Hepatocyte (in vitro differentiated cells): ENCODE measurements at regions not wholly inside any gene's neighbourhood (a gene's known extent, or its start where the extent isn't known, plus 50 kb on each side); places are given as distances from the start of the nearest gene placed in this dataset.

Experiments
- DNase-seq: peaks from one replicate; pipeline ENCODE4 v3.0.0-alpha.2; 2016; ENCODE audit warnings: low spot score
- H2AFZ ChIP-seq: fragments of 200-600 bp; sonication (generic); 2 replicates; pipeline ENCODE4 v1.6.0; 2016; ENCODE audit warnings: antibody characterized with exemption, mild to moderate bottlenecking
- H3K27ac ChIP-seq: fragments of 200-600 bp; sonication (generic); 2 replicates; pipeline ENCODE4 v1.5.1; 2016; ENCODE audit warnings: mild to moderate bottlenecking
- H3K27me3 ChIP-seq: fragments of 200-600 bp; sonication (generic); 2 replicates; pipeline ENCODE4 v1.6.1; 2016
- H3K36me3 ChIP-seq: fragments of 200-600 bp; sonication (generic); replicated peaks from 2 replicates; pipeline ENCODE4 v1.5.1; 2016; ENCODE audit warnings: low read depth; ENCODE audit not compliant: insufficient read depth
- H3K4me1 ChIP-seq: fragments of 200-600 bp; sonication (generic); 2 replicates; pipeline ENCODE4 v1.5.1; 2016; ENCODE audit warnings: mild to moderate bottlenecking, moderate library complexity; ENCODE audit not compliant: insufficient read depth
- H3K4me2 ChIP-seq: fragments of 200-600 bp; sonication (generic); 2 replicates; pipeline ENCODE4 v1.6.0; 2016
- H3K4me3 ChIP-seq: fragments of 200-600 bp; sonication (generic); 2 replicates; pipeline ENCODE4 v1.5.1; 2016; ENCODE audit warnings: mild to moderate bottlenecking
- H3K79me2 ChIP-seq: fragments of 200-600 bp; sonication (generic); 2 replicates; pipeline ENCODE4 v1.6.0; 2017; ENCODE audit warnings: mild to moderate bottlenecking
- H3K9me2 ChIP-seq: fragments of 200-600 bp; sonication (generic); replicated peaks from 2 replicates; pipeline ENCODE4 v1.6.0; 2017; ENCODE audit warnings: mild to moderate bottlenecking; ENCODE audit not compliant: insufficient read depth
- H3K9me3 ChIP-seq: fragments of 200-600 bp; sonication (generic); 2 replicates; pipeline ENCODE4 v1.5.1; 2016; ENCODE audit warnings: low read depth, mild to moderate bottlenecking
- H4K20me1 ChIP-seq: fragments of 200-600 bp; sonication (generic); 2 replicates; pipeline ENCODE4 v1.6.0; 2016; ENCODE audit warnings: mild to moderate bottlenecking; ENCODE audit not compliant: insufficient read depth, poor library complexity, severe bottlenecking
- EZH2 ChIP-seq: fragments of 200-600 bp; sonication (generic); IDR thresholded peaks from 2 replicates; pipeline ENCODE4 v1.6.1; 2016; ENCODE audit warnings: antibody characterized with exemption, mild to moderate bottlenecking, borderline replicate concordance
- EZH2phosphoT487 ChIP-seq: fragments of 200-600 bp; sonication (generic); IDR thresholded peaks from one replicate; pipeline ENCODE4 v1.6.1; 2018; ENCODE audit warnings: antibody characterized with exemption, mild to moderate bottlenecking, low read depth, moderate library complexity; ENCODE audit not compliant: unreplicated experiment, severe bottlenecking
- WGBS: methylation state at CpG from one replicate; pipeline ENCODE4 v1.1.6; 2016; ENCODE audit warnings: low lambda C conversion rate; ENCODE audit errors: missing lambda C conversion rate; 5-methylcytosine and 5-hydroxymethylcytosine counted together
- TF ChIP-seq, protein P1 (sequence below): fragments of 200-600 bp; sonication (generic); IDR thresholded peaks from 2 replicates; pipeline ENCODE4 v1.5.1; 2016; ENCODE audit warnings: antibody characterized with exemption, mild to moderate bottlenecking; ENCODE audit not compliant: poor library complexity

DNA sequence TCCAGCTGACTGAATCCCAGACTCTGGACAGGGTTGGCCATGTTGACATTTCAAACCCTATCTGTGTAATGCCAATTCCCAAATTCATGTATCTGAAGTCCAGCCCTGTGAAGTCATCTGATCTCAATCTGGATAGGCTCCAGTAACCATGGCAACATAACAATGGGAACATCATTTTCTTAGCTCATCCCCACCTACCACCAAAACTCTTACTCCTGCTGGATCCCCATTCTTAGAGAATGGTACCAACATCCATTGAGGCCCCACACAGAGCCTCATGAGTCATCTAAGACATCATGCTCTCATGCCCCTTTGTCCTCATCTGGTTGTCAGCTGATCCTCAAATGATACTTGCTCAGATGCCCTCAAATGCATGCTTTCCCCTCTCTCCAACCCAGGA lies 58.9 kb upstream of the TEX51 start:
- Histone ChIP-seq H3K9me3 (no peaks in the 10 kb centered on the region), H3K27me3 (no peaks in the 10 kb centered on the region), H3K4me1 (no peaks in the 10 kb centered on the region), H2AFZ (no peak overlapping the region), H3K36me3 (no peaks in the 10 kb centered on the region), H3K27ac (no peak overlapping the region), H3K4me2 (no peak overlapping the region), H3K79me2 (no peaks in the 10 kb centered on the region), H4K20me1 (no peaks in the 10 kb centered on the region), H3K4me3 (no peak overlapping the region), H3K9me2 (no peaks in the 10 kb centered on the region)
- no peak for DNase-seq
- TF ChIP-seq EZH2phosphoT487 (no peak), EZH2 (no peak)
- TF ChIP-seq, protein P1, sequence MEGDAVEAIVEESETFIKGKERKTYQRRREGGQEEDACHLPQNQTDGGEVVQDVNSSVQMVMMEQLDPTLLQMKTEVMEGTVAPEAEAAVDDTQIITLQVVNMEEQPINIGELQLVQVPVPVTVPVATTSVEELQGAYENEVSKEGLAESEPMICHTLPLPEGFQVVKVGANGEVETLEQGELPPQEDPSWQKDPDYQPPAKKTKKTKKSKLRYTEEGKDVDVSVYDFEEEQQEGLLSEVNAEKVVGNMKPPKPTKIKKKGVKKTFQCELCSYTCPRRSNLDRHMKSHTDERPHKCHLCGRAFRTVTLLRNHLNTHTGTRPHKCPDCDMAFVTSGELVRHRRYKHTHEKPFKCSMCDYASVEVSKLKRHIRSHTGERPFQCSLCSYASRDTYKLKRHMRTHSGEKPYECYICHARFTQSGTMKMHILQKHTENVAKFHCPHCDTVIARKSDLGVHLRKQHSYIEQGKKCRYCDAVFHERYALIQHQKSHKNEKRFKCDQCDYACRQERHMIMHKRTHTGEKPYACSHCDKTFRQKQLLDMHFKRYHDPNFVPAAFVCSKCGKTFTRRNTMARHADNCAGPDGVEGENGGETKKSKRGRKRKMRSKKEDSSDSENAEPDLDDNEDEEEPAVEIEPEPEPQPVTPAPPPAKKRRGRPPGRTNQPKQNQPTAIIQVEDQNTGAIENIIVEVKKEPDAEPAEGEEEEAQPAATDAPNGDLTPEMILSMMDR, result no peak

- H3K4me1 ChIP-seq, result no peaks in the 10 kb centered on the region
- no peaks in the 10 kb centered on the region for H3K9me2 ChIP-seq
- H3K4me2 ChIP-seq, result no peak overlapping the region
- H3K36me3 ChIP-seq, result no peaks in the 10 kb centered on the region
- no peaks in the 10 kb centered on the region for H3K79me2 ChIP-seq
- H3K27me3 ChIP-seq, result no peaks in the 10 kb centered on the region
- 82% methylated on average over 1 of the region's 1 CpG for WGBS
- no peak for DNase-seq
- TF ChIP-seq EZH2phosphoT487 (no peak), EZH2 (no peak)
- TF ChIP-seq, protein P1, result no peak
- no peak overlapping the region for H2AFZ ChIP-seq
- no peak overlapping the region for H3K4me3 ChIP-seq
- no peaks in the 10 kb centered on the region for H3K9me3 ChIP-seq
- H4K20me1 ChIP-seq, result no peaks in the 10 kb centered on the region
- no peak overlapping the region for H3K27ac ChIP-seq
These were observed 55.6 kb upstream of the TEX51 start for GRCh38 chr2:126843081-126843480.

- H3K27me3 ChIP-seq, result no peaks in the 10 kb centered on the region
- 94% methylated on average over 4 of the region's 4 CpGs for WGBS
- H3K27ac ChIP-seq, result no peak overlapping the region
- H4K20me1 ChIP-seq, result no peaks in the 10 kb centered on the region
- H3K36me3 ChIP-seq, result no peaks in the 10 kb centered on the region
- no peaks in the 10 kb centered on the region for H3K9me3 ChIP-seq
- H3K9me2 ChIP-seq, result no peaks in the 10 kb centered on the region
- TF ChIP-seq, protein P1, result no peak
- TF ChIP-seq EZH2phosphoT487, result no peak
- TF ChIP-seq EZH2, result no peak
- no peaks in the 10 kb centered on the region for H3K4me1 ChIP-seq
- no peak overlapping the region for H3K4me3 ChIP-seq
- DNase-seq, result no peak
- H2AFZ ChIP-seq, result no peak overlapping the region
- no peak overlapping the region for H3K4me2 ChIP-seq
- no peaks in the 10 kb centered on the region for H3K79me2 ChIP-seq
These were observed 52.4 kb upstream of the TEX51 start for GRCh38 chr2:126846241-126846640.
